ENCODE measurements at regions not wholly inside any gene's neighbourhood (a gene's known extent, or its start where the extent isn't known, plus 50 kb on each side); places are given as distances from the start of the nearest gene placed in this dataset.

DNA sequence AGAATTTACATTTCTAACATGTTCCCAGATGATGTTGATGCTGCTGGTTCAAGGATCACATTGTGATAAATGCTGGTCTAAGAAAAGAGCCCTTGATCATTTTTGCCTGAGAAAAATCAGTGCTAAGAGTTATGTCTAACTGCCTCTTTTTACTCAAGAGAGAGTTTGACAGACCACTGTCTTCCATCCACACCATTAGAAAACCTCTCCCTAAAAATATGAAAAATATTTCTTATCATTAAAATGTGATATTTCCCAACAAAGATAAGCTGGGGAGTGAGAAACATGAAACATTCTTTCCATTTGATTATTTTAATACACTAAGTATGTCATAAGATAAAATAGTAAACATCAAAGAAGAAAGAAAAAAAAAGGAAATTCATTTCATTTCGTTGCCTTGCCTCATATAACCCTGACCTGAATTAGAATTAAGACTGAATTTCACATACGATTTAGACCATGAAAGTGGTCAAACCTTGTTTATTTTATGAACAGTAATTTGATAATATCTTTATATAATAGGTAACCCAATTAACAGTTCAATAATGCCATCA, 471.8 kb upstream of the ARHGEF26 start:
- DNase-seq (ENCODE audit: low spot score) (no peak), ATAC-seq (no peak)
- H3K36me3 Mint-ChIP-seq = no peaks in the 10 kb centered on the region
- no peaks in the 10 kb centered on the region for H3K4me1 Mint-ChIP-seq (ENCODE audit: low read depth in 2 of 2)
- H3K27ac Mint-ChIP-seq = no peak overlapping the region
- H3K4me3 Mint-ChIP-seq = no peak overlapping the region
- no peaks in the 10 kb centered on the region for H3K9me3 Mint-ChIP-seq
- H3K27me3 Mint-ChIP-seq = peaks cover 13 to 16% of the 10 kb centered on the region in 2 donors

GRCh38 chr3:153652076-153652475, 469.1 kb upstream of the ARHGEF26 start:
- H3K36me3 Mint-ChIP-seq = peaks cover 6% of the 10 kb centered on the region
- DNase-seq (ENCODE audit: low spot score) (no peak), ATAC-seq (no peak)
- no peak overlapping the region for H3K4me3 Mint-ChIP-seq
- peaks cover 6% of the 10 kb centered on the region for H3K9me3 Mint-ChIP-seq
- H3K4me1 Mint-ChIP-seq (ENCODE audit: low read depth in 2 of 2) = no peaks in the 10 kb centered on the region
- no peak overlapping the region for H3K27ac Mint-ChIP-seq
- H3K27me3 Mint-ChIP-seq = peaks cover 21 to 23% of the 10 kb centered on the region in 2 donors

- no peak for ATAC-seq
- H3K9me3 Mint-ChIP-seq = peaks cover 6% of the 10 kb centered on the region
- peaks cover 6% of the 10 kb centered on the region for H3K36me3 Mint-ChIP-seq
Observed at GRCh38 chr3:153657046-153657445, 464.1 kb upstream of the ARHGEF26 start.

DNA sequence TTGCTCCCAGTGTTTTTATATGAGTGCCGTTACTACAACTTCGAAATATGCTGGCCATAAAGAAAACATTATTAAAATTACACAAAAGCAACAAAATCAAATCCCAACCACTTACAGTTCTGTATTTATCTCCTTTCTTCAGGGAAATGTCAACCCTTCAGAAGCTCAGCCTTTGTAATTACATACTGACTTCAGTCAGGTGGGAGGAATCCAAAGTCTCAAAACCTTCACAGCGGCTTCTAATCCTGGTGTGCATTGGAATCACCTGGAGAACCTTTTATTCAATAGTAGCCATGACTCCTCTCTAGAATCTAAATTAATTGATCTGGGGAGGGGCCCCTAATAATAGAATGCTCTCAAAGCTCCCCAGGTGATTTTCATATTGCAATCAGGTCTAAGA, 463.7 kb upstream of the ARHGEF26 start:
- DNase-seq (ENCODE audit: low spot score) = no peak
- Mint-ChIP-seq H3K4me1 (ENCODE audit: low read depth in 2 of 2) (no peaks in the 10 kb centered on the region), H3K36me3 (peaks cover 6% of the 10 kb centered on the region), H3K27ac (no peak overlapping the region), H3K9me3 (peaks cover 6% of the 10 kb centered on the region), H3K4me3 (no peak overlapping the region), H3K27me3 (peaks cover 7 to 8% of the 10 kb centered on the region in 2 donors)
- ATAC-seq = no peak

More at GRCh38 chr3:153657046-153657445, 464.1 kb upstream of the ARHGEF26 start:
- no peak overlapping the region for H3K27ac Mint-ChIP-seq
- peaks cover 7 to 8% of the 10 kb centered on the region in 2 donors for H3K27me3 Mint-ChIP-seq
- H3K4me3 Mint-ChIP-seq = no peak overlapping the region
- DNase-seq (ENCODE audit: low spot score) = no peak
- no peaks in the 10 kb centered on the region for H3K4me1 Mint-ChIP-seq (ENCODE audit: low read depth in 2 of 2)

DNA sequence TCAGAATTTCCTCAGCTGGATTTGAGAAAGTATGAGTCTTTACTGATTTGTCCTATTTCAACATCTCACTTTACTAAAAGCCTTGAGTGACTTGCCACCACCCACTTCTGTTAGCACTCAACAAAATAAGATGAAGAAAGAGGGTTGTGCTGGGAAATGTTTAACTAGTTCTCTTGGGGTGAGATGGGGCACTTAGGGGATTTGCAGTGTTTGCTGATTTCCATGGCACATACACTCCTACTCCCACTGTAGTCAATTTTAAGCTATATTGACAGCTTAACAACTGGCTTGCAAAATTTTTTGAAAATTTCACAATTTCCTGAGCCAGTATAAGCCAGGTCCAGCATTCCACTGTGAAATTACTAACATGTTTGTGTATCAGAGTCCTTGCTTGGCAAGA, 463.1 kb upstream of the ARHGEF26 start:
- DNase-seq (ENCODE audit: low spot score) = no peak
- H3K27ac Mint-ChIP-seq = no peak overlapping the region
- no peak overlapping the region for H3K4me3 Mint-ChIP-seq
- peaks cover 7 to 8% of the 10 kb centered on the region in 2 donors for H3K27me3 Mint-ChIP-seq
- H3K4me1 Mint-ChIP-seq (ENCODE audit: low read depth in 2 of 2) = no peaks in the 10 kb centered on the region
- H3K9me3 Mint-ChIP-seq = peaks cover 6% of the 10 kb centered on the region
- H3K36me3 Mint-ChIP-seq = peaks cover 6% of the 10 kb centered on the region
- no peak for ATAC-seq

DNA sequence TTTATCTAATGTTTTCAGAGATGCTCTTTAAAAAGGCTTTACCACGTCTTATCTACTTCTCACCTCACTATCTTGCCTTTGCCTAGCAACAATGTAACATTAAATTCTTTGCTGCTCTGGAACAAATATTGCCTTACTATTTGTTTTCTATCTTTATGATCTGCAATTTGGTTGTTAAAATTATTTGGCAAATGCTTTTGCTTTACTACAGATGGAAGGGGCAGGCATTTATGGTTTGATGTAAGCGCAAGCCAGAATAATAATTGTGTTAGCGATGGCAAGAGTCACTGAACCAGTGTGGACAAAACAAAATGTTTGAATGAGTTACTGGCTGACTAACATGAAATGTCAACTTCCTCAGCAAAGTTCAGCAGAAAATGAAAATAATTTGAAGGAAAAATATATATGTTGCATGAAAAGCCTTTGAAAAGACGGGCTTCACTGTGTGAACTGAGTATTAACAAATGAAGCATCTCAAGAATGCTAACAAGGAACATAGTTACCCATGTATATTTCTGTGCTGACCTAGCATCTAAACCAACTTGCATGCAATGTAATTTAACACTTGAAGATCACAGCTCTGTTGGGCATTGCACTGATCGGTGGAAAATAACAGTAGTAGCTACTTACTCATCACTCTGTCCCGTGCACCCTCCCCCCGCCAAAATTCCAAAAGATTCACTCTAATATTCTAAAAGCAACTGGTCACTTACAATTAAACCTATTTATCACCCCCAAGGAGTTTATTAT, 454.0 kb upstream of the ARHGEF26 start:
- no peaks in the 10 kb centered on the region for H3K36me3 Mint-ChIP-seq
- H3K27ac Mint-ChIP-seq = no peak overlapping the region
- peaks cover 19 to 22% of the 10 kb centered on the region in 2 donors for H3K27me3 Mint-ChIP-seq
- no peak overlapping the region for H3K4me3 Mint-ChIP-seq
- H3K9me3 Mint-ChIP-seq = no peaks in the 10 kb centered on the region
- no peak for ATAC-seq
- no peak for DNase-seq (ENCODE audit: low spot score)
- no peaks in the 10 kb centered on the region for H3K4me1 Mint-ChIP-seq (ENCODE audit: low read depth in 2 of 2)

GRCh38 chr3:153669527-153669926, 451.7 kb upstream of the ARHGEF26 start:
- Mint-ChIP-seq H3K27ac (no peak overlapping the region), H3K9me3 (no peaks in the 10 kb centered on the region), H3K4me1 (ENCODE audit: low read depth in 2 of 2) (no peaks in the 10 kb centered on the region), H3K27me3 (peaks cover 20 to 22% of the 10 kb centered on the region in 2 donors), H3K36me3 (no peaks in the 10 kb centered on the region), H3K4me3 (no peak overlapping the region)
- ATAC-seq (no peak), DNase-seq (ENCODE audit: low spot score) (no peak)

DNA sequence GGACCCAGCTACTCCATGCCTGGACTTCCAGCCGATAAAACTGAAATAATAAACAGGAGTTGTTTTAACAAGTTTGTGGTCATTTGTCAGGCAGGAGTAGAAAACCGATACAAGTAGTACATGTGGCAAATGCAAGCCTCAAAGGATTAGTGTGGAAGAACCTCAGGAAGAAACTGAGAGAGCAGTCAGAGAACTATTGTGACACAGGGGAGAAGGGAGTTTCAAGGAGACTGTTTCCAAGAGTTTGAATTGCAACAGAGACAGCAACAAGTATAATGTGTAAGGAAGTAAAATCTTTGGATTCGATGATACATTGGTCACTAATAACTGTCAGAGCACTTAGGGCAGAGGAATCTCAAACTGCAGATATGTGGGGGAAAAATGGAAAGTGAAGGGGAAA, 450.6 kb upstream of the ARHGEF26 start:
- H3K4me1 Mint-ChIP-seq (ENCODE audit: low read depth in 2 of 2) = no peaks in the 10 kb centered on the region
- ATAC-seq = no peak
- H3K36me3 Mint-ChIP-seq = no peaks in the 10 kb centered on the region
- DNase-seq (ENCODE audit: low spot score) = no peak
- H3K4me3 Mint-ChIP-seq = no peak overlapping the region
- no peaks in the 10 kb centered on the region for H3K9me3 Mint-ChIP-seq
- H3K27me3 Mint-ChIP-seq = peaks cover 17 to 22% of the 10 kb centered on the region in 2 donors
- no peak overlapping the region for H3K27ac Mint-ChIP-seq

DNA sequence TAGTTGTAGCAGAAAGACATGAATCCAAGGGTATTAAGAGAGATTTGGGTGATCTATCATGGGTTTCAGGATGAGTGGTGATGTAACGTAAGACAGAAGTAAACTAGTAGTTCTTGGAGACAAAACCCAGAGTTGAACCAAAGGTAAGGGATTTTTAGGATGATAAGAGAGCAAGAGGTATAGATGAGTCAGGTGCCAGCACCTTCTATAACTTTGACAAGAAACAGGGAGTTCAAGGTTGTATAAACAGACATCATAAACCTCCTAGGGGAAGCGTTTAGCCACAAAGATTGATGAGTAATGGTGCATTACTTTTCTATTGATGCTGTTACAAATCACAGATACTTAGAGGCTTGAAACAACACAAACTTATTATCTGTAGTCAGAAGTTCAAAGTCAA, 447.3 kb upstream of the ARHGEF26 start:
- no peak for ATAC-seq
- no peaks in the 10 kb centered on the region for H3K9me3 Mint-ChIP-seq
- H3K27me3 Mint-ChIP-seq = peaks cover 16 to 21% of the 10 kb centered on the region in 2 donors
- H3K36me3 Mint-ChIP-seq = no peaks in the 10 kb centered on the region
- no peaks in the 10 kb centered on the region for H3K4me1 Mint-ChIP-seq (ENCODE audit: low read depth in 2 of 2)
- H3K4me3 Mint-ChIP-seq = no peak overlapping the region
- H3K27ac Mint-ChIP-seq = no peak overlapping the region
- DNase-seq (ENCODE audit: low spot score) = no peak

DNA sequence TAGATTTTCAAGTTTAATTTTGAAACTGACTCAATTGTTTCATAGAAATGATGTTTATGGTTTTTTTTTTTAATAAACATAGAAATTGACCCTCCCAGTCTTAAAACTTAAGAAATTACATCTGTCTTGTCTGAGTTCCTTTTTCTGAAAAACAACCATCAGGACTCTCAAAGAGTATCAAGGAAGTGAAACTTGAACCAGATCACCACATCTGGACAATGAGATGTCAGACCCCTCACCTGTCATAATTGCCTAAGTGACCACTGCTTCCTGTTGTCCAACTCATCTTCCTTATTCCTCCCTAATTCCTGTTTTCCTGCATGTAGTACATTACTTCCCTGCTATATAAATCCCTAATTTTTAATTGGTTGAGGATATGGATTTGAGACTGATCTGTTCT, 441.5 kb upstream of the ARHGEF26 start:
- Mint-ChIP-seq H3K36me3 (no peaks in the 10 kb centered on the region), H3K4me1 (ENCODE audit: low read depth in 2 of 2) (no peaks in the 10 kb centered on the region), H3K27ac (no peak overlapping the region), H3K9me3 (no peaks in the 10 kb centered on the region), H3K4me3 (no peak overlapping the region), H3K27me3 (peaks cover 0 to 24% of the 10 kb centered on the region in 2 donors)
- DNase-seq (ENCODE audit: low spot score) (no peak), ATAC-seq (no peak)

DNA sequence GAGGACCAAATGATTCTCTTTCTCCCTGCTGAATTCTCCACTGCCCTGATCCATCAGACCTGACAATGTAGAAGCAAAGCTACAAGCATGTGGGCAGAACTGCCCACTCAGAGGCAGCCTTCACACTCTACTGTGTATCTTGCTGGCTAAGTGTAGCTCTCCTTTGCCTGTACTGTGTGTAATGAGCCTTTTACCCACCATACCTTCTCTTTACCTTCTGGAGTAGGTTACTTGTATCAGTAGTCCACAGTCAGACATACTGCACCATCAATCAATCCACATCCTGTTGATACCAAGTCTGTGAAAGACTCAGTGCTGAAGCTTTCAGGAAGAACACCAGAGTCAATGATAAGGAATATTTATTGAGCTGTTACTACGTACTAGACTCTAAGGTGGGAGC, 440.7 kb upstream of the ARHGEF26 start:
- Mint-ChIP-seq H3K27ac (no peak overlapping the region), H3K9me3 (no peaks in the 10 kb centered on the region), H3K36me3 (no peaks in the 10 kb centered on the region), H3K4me3 (no peak overlapping the region), H3K4me1 (ENCODE audit: low read depth in 2 of 2) (no peaks in the 10 kb centered on the region), H3K27me3 (peaks cover 0 to 24% of the 10 kb centered on the region in 2 donors)
- no peak for DNase-seq (ENCODE audit: low spot score)
- no peak for ATAC-seq

DNA sequence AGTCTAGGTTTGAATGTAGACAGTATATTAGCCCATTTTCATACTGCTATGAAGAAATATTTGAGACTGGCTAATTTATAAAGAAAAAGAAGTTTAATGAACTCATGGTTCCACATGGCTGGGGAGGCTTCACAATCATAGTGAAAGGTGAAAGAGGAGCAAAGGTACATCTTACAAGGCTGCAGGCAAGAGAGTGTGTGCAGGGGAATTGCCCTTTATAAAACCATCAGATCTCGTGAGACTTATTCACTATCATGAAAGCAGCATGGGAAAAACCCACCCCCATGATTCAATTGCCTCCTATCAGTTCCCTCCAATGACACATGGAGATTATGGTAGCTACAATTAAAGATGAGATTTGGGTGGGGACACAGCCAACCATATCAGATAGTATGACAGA, 440.1 kb upstream of the ARHGEF26 start:
- DNase-seq (ENCODE audit: low spot score) (no peak), ATAC-seq (no peak)
- Mint-ChIP-seq H3K4me1 (ENCODE audit: low read depth in 2 of 2) (no peaks in the 10 kb centered on the region), H3K27ac (no peak overlapping the region), H3K4me3 (no peak overlapping the region), H3K36me3 (no peaks in the 10 kb centered on the region), H3K27me3 (peaks cover 0 to 24% of the 10 kb centered on the region in 2 donors), H3K9me3 (no peaks in the 10 kb centered on the region)

GRCh38 chr3:153688301-153689120, 432.7 kb upstream of the ARHGEF26 start:
- no peaks in the 10 kb centered on the region for H3K36me3 Mint-ChIP-seq
- H3K27me3 Mint-ChIP-seq = peaks cover 5 to 12% of the 10 kb centered on the region in 2 donors
- no peaks in the 10 kb centered on the region for H3K9me3 Mint-ChIP-seq
- H3K4me3 Mint-ChIP-seq = no peak overlapping the region
- no peak for DNase-seq (ENCODE audit: low spot score)
- H3K4me1 Mint-ChIP-seq (ENCODE audit: low read depth in 2 of 2) = no peaks in the 10 kb centered on the region
- no peak overlapping the region for H3K27ac Mint-ChIP-seq
- ATAC-seq = no peak

DNA sequence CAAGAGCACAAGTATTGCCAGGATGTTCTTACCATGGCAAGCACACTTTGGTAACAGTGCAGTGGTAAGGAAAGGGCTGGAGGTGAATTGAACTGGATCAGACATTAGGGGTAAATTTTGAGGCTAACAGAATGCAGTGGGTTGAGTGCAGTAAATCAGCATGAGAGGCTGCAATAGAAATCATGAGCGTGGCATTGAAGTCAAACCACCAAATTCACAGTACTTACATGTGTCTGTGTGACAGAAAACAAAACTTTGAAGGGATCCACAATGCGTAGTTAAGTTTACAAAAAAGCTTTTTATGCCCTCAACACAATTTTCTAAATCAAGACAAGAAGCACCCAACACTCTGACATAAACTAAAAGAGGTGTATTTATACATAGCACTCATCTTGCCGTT, 428.0 kb upstream of the ARHGEF26 start:
- no peak for ATAC-seq
- H3K27ac Mint-ChIP-seq = no peak overlapping the region
- H3K4me3 Mint-ChIP-seq = no peak overlapping the region
- no peaks in the 10 kb centered on the region for H3K9me3 Mint-ChIP-seq
- H3K4me1 Mint-ChIP-seq (ENCODE audit: low read depth in 2 of 2) = no peaks in the 10 kb centered on the region
- H3K36me3 Mint-ChIP-seq = no peaks in the 10 kb centered on the region
- DNase-seq (ENCODE audit: low spot score) = no peak
- peaks cover 16 to 17% of the 10 kb centered on the region in 2 donors for H3K27me3 Mint-ChIP-seq
